Dermis blood vessel endothelial cell (primary cell): ENCODE measurements at regions not wholly inside any gene's neighbourhood (a gene's known extent, or its start where the extent isn't known, plus 50 kb on each side); places are given as distances from the start of the nearest gene placed in this dataset.
A peak's percentile ranks its signal among the peaks of the same experiment; 100 is the strongest.

Experiments used
- DNase-seq: peaks from one replicate; pipeline ENCODE4 v3.0.0; 2010

DNA sequence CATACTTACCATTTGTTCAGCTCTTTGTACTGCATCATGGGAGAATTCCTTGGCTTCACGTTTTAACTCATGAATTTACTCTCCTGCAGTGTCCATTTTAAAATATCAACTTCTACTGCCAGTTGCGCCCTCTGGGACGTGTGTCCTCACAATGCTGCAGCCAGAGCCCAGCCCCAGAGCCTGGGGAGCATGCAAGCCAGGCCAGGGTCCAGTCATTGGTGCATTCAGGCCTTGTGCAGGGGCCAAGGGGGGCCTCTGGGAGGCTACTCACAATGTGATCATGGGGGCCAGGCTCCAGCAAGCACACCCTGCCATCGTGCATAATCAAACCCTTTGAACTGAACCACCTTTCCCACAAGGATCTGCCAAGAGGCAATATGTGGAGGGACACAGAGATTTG lies 105.6 kb upstream of the CCDC112 start:
- no peak for DNase-seq

DNA sequence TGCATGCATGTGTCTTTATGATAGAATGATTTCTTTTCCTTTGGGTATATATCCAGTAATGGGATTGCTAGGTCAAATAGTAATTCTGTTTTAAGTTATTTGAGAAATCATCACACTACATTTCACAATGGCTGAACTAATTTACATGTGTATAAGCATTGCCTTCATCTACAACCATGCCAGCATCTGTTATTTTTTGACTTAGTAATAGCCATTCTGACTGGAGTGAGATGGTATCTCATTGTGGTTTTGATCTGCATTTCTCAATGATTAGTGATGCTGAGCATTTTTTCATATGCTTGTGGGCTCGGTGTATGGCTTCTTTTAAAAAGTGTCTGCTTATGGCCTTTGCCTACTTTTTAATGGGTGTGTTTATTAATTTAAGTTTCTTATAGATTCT lies 102.3 kb upstream of the CCDC112 start:
- DNase-seq: no peak

DNA sequence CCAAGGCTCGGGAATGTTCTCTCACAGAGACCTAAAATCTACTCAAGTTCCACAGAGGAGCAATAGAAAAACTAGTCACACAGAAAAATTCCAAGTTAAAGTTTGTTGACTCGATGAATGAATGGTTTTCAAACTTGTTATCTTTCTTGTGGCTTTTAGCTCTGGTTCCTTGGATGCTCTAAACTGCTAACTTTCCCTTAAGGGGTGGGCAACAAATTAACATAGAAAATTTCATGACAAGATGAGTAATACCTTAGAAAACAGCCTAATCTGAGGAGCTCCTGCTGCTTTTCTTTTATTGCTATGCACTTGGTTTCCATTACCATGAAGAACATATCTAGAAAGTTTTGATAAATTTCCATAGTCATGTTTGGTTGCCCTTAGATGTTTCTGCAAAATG lies 100.2 kb upstream of the CCDC112 start:
- no peak for DNase-seq

DNA sequence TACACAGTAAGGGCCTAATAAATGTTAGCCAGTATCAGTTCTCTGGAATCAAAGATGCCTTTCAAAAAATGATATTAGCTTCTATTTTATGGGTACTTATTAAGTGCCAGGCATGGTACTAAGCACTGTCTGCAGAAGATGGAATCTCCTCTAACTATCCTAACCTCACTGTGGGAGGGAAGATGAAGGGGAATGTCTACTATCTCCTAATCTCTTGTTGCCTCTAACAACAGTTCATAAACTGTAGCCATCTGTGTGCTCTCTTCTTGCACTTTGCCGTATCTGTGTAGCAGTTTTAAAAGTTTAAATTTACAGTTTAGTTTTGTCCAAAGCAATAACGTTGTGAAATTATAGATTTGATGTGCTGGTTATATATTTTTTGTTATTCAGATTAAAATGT lies 99.6 kb upstream of the CCDC112 start:
- no peak for DNase-seq

DNA sequence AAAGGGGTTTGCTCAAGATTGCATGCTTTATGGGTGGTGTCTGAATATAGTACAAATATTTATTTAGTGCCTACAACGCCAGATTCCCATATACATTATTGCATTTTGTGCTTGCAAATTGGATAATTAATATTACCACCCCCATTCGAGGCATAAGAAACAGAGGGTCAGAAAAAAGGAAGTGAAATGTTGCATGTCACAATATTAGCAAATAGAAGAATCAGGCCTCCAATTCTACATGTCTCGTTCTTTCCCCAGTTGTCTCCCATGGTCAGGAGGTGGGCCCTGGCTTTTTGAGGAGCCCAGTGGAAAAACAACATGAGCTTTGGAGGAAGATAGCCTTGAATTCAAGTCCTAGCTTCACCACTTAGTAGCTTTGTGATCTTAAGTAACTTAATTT lies 98.1 kb upstream of the CCDC112 start:
- no peak for DNase-seq

DNA sequence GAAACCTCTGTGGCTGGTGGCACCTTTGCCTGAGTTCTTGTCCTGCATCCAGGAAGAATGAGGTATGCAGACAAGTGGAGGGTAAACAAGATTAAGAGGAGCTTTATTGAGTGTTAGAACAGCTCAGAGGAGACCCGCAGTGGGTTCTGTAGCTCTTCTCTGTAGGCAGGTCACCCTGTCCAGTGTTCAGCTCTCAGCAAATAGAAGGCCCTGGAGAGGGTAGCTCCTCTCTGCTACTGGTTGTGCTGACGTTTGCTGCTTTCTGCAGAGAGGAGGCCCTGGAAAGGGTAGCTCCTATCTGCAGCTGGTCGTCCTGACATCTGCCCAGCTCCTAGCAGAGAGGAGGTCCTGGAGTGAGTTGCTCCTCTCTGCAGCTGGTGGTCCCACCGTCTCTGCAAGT lies 96.8 kb upstream of the CCDC112 start:
- DNase-seq: no peak

DNA sequence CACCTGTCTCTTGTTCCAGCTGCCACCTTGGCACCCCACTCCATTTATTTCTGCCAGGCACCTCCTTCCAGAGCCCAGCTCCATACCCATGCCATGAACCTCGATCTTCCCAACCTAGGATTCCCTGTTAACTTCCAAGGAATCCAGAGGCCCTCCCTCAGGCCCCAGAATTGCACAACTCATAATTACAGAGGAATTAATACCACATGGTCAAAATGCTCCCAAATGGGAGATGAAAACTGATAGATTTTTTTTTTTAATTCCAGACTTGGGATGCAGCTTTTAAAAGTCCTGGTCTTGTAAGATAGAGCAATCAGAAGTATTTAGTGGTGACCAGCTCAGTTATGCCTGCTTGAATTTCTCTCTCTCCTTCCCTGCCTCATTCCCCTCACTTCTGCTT lies 96.2 kb upstream of the CCDC112 start:
- no peak for DNase-seq

DNA sequence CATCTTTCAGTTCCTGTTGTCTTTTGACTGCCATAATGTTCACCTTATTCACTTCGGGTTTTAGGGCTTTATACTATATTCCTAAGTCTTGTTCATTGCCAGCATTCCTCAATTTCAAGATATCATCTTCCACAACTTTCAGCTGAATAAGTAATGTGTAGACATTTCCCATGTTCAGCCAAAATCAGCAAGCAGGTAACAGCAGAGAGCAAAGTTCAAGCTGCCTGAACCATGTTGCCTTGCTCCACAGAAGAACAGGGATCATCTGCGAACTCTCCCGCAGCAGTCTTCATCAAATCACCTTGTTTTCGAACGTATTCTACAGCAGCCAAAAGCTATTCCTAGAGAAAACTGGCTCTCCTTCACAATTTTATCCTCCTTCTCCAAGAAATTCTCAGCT lies 95.3 kb upstream of the CCDC112 start:
- DNase-seq: no peak

DNA sequence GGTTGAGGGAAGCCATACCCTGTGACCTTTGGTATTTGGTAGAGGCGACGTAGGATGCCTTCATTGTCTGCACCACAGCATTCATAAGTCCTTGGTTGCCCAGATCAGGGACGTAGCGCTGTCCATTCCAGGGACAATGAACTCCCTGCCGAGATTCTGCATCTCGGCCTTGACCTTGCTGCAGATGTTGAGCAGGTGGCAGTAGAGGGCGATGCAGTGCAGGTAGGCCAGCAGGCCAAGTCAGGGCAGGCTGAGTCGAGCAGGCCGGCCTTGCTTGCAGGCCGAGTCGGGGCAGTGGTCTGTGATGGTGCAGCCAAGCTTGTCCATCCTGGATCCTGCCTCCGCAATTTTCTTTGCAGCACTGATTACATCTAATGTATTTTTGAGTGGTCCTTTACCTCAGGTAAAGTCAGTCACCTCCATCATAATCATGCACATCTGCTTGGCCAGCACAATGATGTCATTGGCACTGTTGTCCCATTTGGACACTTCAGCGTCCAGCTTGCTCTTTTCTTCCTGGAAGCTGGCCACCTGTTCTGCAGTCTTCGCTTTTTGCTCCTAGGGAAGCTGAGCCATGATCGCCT lies 93.4 kb upstream of the CCDC112 start:
- no peak for DNase-seq

DNA sequence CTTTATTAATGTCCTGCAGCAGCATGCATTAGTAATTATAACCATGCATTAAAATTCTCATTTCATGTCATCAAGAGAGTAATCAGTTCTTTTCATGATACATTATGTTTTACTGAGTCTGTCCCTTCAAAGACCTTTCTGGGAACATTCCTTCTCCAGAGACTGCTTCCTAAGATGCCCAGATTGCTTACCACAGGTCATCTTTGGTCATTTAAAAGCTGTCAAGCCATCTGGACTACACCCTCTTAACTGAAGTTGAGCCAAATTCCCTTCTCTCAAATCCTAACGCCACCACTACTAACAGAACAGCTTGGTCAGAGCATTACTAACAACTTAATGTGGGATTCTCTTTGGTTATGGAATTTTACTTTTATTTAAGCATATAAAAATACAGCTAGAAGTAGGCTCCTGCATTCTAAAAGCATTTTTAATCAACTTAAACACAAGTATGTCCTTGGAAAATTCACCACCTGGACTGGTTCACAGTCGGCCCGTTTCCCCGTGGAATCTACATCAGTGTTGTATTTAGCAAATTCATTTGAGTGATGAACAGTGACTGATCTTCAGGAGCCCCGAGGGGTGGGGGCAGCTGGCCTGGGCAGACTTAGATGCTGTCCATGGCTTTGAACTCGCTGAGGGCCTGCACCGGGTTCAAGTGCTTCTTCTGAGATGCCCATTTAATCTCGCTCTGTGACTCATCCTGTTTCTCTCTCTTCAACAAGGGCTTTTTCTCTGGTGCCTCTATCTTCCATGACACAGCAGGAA lies 92.8 kb upstream of the CCDC112 start:
- no peak for DNase-seq

DNA sequence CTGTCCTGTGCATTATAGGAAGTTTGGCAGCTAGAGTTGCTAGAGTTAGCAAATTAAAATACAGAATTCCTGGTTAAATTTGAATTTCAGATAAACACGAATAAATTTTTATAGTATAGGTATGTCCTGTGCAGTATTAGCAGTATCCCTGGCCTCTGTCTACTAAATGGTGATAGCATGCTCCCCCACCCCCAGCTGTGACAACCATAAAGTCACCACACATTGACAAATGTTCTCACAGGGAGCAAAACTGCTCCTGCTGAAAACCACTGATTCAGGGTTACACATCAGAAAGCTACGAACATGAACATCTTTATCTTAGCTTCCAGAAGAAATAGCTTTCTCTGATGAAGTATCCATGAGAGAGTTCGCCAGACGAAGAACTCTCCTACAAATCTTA lies 91.8 kb upstream of the CCDC112 start:
- DNase-seq: no peak

DNA sequence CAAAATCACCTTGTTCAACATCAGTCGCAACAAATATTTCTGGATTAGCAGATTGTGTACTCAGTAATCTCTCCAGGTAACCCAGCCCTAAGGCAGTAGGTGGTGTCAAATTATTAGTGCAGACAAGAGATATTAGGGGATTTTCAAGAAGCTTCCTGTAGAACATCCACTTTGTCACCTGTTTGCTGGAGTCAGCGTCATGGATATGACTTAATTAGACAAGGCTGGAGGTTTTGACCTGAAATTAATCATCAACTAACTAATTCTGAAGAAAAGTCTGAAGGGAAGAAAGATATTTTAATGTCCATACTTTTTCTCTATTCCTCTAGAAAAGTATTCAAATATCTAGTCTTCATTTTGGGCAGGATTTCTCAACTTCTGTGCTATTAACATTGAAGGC lies 91.4 kb upstream of the CCDC112 start:
- no peak for DNase-seq

DNA sequence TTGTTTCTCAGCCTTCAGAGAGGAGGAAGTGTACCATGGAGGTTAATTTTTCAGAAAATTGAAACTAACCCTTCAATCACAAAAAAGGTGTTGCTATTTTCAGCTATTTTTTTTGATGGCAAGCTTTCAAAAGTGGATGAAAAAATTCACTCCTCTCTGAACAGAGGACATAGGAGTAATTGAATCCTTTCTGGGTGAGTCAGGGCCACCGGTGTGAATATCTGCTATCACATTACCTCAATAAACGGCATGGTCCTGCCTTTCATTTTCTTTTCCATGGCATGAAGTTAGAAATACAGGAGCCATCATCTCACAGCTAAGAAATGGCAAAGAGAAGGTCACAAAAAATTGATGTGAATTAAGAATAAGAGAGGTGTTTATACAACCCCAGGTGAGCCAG lies 90.2 kb upstream of the CCDC112 start:
- DNase-seq: no peak

DNA sequence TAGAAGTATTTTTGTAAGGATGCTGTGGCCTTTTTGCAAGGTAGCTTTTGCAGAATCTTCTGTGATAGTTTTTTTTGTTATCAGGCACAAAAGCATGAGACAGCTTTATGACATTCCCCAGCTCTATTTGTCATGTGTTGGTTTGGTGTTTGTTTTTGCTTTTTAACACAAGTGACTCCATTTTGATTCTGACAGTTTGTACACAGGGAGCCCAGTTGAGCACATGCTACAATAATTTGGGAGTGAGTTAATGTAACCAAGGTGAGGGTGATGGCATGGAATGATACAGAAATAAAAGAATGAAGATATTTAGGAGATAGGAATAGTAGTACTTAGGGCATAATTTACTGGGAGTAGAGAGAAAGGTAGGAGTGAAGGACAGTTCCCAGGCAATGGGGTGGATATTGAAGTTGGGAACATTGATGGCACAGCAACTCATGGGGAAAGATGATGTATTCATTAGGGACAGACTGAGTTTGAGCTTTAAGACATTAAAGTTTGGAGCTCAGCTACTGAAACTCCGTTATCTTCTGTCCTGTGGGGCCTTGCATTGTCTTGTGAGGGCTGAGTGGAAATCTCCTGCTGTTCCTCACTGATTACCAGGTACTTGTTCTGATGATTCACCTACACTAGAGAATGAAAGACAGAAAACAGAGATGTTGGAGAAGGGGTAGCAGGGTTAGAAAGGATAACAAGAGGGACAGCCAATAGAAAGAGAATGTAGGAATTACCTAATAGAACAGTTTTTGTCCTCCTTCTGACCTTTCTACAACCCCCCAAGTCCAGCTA lies 88.3 kb upstream of the CCDC112 start:
- DNase-seq: no peak

DNA sequence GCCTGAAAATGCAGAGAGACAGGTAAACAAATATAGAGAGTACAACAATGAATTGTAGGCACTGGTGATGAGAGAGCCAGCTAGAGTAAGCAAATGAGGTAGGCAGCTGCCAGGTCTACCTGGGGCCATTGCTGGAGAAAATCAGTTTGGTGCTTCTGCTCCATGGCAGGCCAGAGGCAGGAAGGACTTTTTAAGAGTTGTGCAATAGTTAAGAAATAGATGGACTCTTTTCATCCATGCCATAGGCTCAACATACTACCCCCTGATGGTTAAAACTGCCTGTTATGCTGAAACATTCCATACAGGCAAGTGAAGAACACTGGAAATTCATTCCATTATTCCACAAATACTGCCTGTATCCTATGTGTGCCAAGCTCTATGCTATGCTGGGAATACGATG lies 86.5 kb upstream of the CCDC112 start:
- no peak for DNase-seq

DNA sequence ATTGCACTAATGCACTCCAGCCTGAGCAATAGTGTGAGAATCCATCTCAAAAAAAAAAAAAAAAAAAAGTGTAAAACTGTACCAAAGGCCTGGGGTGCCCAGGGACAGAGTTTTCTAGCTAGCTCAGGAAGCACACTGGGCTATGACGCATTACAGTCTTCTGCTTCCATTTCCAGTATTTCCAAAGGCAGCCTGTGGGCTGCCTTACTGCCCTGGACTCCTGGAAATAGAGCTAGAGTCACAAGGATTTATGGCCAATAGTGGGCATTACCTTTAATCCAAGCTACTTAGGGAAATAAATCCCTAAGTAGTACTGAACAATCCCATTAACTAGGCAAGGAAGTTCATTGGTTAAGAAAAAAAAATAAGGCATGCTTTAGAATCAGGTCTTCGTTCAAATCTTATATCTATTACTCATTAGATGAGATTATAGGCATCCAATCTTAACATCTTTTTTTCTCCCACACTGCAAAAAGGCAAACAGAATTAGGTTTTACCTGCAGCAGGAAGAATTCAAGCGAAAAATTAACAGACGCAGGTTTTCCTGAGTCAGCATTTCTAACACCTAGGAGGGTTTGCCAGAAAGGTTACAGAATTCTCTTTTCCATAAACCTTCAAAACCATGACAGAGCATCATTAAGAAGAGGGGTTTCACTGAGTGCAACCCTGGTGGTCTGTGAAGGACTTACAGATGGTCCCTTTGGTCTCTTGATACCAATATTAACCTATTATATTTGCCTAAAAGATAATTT lies 85.6 kb upstream of the CCDC112 start:
- peak; percentile 47 for DNase-seq

DNA sequence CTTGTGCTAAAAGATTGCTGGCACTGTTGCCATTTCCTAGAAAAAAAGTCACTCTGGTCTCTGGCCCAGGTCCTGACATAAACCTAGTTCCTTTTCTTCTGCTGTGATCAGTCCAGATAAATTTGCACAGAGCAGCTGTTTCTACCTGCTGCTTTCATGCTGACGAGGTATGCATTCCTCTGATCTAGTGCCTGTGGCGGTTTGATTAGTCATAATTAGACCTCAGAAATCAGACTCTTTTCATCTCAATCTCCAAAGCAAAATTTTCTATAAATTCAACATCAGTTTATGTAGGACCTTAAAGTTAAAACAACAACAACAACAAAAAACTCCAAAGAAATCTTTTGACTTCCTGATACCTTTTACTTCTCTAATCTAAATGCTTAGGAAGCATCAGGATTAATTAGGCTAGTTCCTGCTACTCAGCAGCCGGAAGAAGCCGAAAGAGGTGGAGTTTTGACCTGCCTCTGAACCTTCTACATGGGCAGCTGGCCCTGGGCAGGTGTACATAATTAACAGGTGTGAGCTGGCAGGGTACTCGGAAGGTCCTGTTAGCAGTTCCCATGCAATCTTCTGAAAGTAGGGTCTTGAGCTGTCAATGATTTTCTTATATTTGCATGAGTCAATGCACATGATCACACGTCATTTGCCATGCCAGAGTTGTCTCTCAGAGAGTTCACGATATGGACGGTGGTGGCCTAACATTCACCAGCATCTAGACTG lies 83.3 kb upstream of the CCDC112 start:
- peak; percentile 23 for DNase-seq

DNA sequence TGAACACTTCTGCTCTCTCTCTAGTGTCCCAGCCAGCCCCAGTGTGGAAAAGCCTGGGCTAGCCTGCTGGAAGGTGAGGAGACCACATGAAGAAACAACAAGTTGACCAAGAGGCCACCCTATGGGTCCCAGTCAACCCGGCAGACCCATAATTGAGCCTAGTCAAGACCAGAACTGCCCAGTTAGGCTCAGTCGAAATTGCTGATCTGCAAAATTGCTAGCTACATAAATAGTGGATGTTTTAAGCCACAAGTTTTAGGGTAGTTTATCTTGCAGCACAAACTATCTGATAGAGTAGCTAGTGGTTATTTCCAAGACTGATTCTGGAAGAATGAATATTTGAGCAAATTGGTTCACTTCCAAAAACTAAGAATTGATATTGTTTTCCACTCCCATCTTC lies 82.3 kb upstream of the CCDC112 start:
- no peak for DNase-seq

DNA sequence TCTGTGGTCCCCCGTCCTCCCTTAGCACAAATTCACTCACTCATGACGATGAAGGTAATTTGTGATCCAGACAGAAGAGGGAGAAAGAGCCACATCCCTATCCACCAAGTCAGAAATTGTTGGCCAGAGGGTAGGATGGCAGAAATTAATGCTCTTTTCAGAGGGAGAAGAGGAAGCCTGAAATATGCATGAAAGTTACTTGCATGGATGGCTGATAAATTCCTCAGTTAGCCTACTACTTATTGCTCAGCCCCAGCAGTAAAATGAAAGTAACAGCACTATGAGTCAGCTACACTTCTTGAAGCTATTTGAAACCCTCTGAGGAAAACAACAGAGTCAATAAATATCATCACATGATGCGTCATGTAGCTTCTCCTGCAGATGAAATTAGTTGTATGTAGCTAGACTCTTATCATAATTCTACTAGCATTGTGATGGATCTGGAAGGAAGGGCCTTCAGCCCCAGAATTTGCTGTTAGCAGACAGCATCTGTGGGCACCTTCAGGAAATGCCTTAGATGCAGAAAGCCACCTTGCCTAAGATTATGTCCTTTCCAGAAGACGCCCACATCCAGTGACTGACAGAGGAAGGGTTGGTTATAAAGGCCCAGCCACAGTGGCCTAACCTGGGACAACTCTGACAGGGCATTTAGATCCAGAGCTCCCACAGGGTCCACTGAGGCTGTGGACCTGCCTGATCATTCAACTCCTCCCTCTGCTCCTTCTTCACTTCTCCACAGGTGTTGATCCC lies 81.2 kb upstream of the CCDC112 start:
- DNase-seq: peak; percentile 63

DNA sequence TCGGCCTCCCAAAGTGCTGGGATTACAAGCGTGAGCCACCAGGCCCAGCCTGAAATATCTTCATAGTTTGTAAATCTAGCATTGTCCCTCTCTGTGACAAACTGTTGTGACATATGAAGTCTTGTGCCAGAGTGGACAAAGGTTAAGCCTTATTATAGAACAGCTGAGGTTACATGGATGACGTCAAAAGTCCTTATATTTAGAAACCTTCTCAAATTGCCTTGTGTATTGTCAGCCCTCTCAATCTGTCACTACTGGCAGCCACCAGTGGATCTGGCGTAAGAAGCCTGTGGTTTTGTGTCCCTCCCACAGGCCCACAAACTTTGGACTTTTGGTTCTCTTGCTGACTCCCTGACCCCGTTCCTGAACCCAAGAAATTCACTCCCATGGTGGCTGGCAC lies 79.4 kb upstream of the CCDC112 start:
- DNase-seq: no peak

DNA sequence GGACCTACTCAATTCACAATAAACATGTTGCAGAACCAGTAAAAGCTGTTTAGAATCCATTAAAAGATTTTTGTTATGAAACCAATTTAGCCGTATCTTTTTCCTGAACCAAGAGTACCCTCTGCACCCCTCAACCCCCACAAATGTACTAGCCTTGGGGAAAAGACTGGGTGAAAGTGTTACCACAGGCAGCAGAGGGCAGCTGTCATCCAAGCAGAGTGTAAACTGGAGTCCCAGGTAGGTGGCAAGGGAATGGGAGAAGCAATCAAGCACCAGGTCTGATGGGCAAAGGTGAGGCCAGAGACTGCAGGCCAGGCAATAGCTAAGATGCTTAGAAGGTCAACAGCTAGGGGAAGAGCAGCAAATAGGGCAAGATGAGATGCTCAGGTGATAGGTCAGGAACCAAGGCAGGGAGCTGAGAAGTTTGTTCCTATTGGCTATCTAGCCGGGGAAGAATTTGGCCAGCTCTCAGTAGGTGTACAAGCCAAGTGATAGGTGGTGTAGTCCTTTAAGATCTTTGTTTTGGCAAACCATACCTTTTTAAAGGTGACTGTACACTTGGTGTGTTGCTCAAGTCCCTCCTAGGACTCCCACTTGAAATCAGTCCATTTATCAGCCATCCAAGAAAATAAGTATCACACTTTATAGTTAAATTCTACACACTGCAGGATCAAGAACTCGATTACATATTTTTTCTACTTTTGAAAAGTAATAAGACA lies 77.8 kb upstream of the CCDC112 start:
- no peak for DNase-seq
